Upper lobe of left lung (tissue), 4 donors: ENCODE measurements at regions not wholly inside any gene's neighbourhood (a gene's known extent, or its start where the extent isn't known, plus 50 kb on each side); places are given as distances from the start of the nearest gene placed in this dataset.

Experiments used
- CTCF ChIP-seq, 6 experiments: fragments of 450-650 bp in 4 of 6; fragments of 200-600 bp in 2 of 6; sonication (generic) in 2 of 6; IDR thresholded peaks; one replicate each; pipeline ENCODE4 v1.5.1; 2016 to 2019; ENCODE audit warnings: antibody characterized with exemption in 6 of 6
- POLR2AphosphoS5 ChIP-seq, 2 donors: sonication (generic); formaldehyde crosslinking; IDR thresholded peaks; one replicate each; pipeline ENCODE4 v1.5.1; 2017; ENCODE audit warnings: antibody characterized with exemption in 2 of 2

- TF ChIP-seq CTCF (IDR thresholded peaks at IDR 0.05) (no peak), POLR2AphosphoS5 (IDR thresholded peaks at IDR 0.05) (no peak)
Measured at GRCh38 chr6:21905531-21905930, 312.0 kb downstream of the SOX4 start.
